LNCaP clone FGC (cell line): ENCODE measurements at regions not wholly inside any gene's neighbourhood (a gene's known extent, or its start where the extent isn't known, plus 50 kb on each side); places are given as distances from the start of the nearest gene placed in this dataset.
A peak's percentile ranks its signal among the peaks of the same experiment; 100 is the strongest.

Source experiments
- DNase-seq: peaks from one replicate; pipeline ENCODE4 v3.0.0-alpha.2; 2011; ENCODE audit warnings: low read depth
- H3K4me3 ChIP-seq: 2 replicates; pipeline ENCODE4 v1.5.1; 2011; ENCODE audit warnings: mild to moderate bottlenecking, low read depth, low read length, control low read depth
- CTCF ChIP-seq: IDR thresholded peaks from 2 replicates; pipeline ENCODE4 v1.5.1; 2012; ENCODE audit warnings: mild to moderate bottlenecking; ENCODE audit not compliant: control insufficient read depth, insufficient read depth; ENCODE audit errors: extremely low read depth

GRCh38 chr4:94006932-94007331, 178.4 kb downstream of the ATOH1 start:
- DNase-seq: no peak
- H3K4me3 ChIP-seq: no peak overlapping the region
- TF ChIP-seq CTCF: no peak

GRCh38 chr4:94011190-94011589, 182.6 kb downstream of the ATOH1 start:
- no peak for DNase-seq
- no peak overlapping the region for H3K4me3 ChIP-seq
- no peak for TF ChIP-seq CTCF

GRCh38 chr4:94014484-94015136, 186.1 kb downstream of the ATOH1 start:
- DNase-seq: peak; percentile 87
- TF ChIP-seq CTCF: no peak

GRCh38 chr4:94015956-94016355, 187.4 kb downstream of the ATOH1 start:
- no peak overlapping the region for H3K4me3 ChIP-seq
- no peak for TF ChIP-seq CTCF
- DNase-seq: no peak

More at GRCh38 chr4:94014484-94015136, 186.1 kb downstream of the ATOH1 start:
- H3K4me3 ChIP-seq: no peak overlapping the region

GRCh38 chr4:94032754-94033153, 174.9 kb upstream of the SMARCAD1 start:
- no peak for TF ChIP-seq CTCF
- no peak for DNase-seq
- no peak overlapping the region for H3K4me3 ChIP-seq

- no peak for TF ChIP-seq CTCF
- DNase-seq: no peak
Measured at GRCh38 chr4:94036964-94037363, 170.7 kb upstream of the SMARCAD1 start.

GRCh38 chr4:94038195-94038594, 169.5 kb upstream of the SMARCAD1 start:
- no peak overlapping the region for H3K4me3 ChIP-seq
- TF ChIP-seq CTCF: no peak
- no peak for DNase-seq

More at GRCh38 chr4:94036964-94037363, 170.7 kb upstream of the SMARCAD1 start:
- no peak overlapping the region for H3K4me3 ChIP-seq
